Neural progenitor cell (in vitro differentiated cells): ENCODE measurements at regions not wholly inside any gene's neighbourhood (a gene's known extent, or its start where the extent isn't known, plus 50 kb on each side); places are given as distances from the start of the nearest gene placed in this dataset.

Source experiments
- CTCF ChIP-seq: fragments of 200-600 bp; sonication (generic); IDR thresholded peaks from 2 replicates; pipeline ENCODE4 v1.5.1; 2017; ENCODE audit warnings: antibody characterized with exemption, mild to moderate bottlenecking
- EZH2 ChIP-seq: fragments of 200-600 bp; sonication (generic); IDR thresholded peaks from 2 replicates; pipeline ENCODE4 v1.6.1; 2017; ENCODE audit warnings: antibody characterized with exemption, mild to moderate bottlenecking, moderate library complexity

- TF ChIP-seq CTCF (no peak), EZH2 (no peak)
Observed at GRCh38 chr4:18401425-18401824, 379.9 kb upstream of the LCORL start.
